ENCODE measurements at regions not wholly inside any gene's neighbourhood (a gene's known extent, or its start where the extent isn't known, plus 50 kb on each side); places are given as distances from the start of the nearest gene placed in this dataset.

- Histone ChIP-seq H3K4me3 (no peak overlapping the region), H3K27me3 (no peaks in the 10 kb centered on the region), H3K27ac (replicated peaks in 1 of 4) (no peak overlapping the region), H3K36me3 (no peaks in the 10 kb centered on the region), H3K9me3 (no peaks in the 10 kb centered on the region), H3K4me1 (no peaks in the 10 kb centered on the region)
- TF ChIP-seq EP300 (IDR thresholded peaks at IDR 0.05) (no peak), POLR2A (IDR thresholded peaks at IDR 0.05; ENCODE audit: low read depth) (no peak), POLR2AphosphoS5 (IDR thresholded peaks at IDR 0.05) (no peak), CTCF (IDR thresholded peaks at IDR 0.05) (no peak)
- no peak for DNase-seq (ENCODE audit: extremely low spot score)
- intact Hi-C loops (cut with DNase I) = no loop called here
- WGBS = 81% methylated on average over 8 of the region's 8 CpGs
Measured at GRCh38 chr10:124283215-124283948, 135.3 kb downstream of the OAT start.

GRCh38 chr10:124282326-124282725 lies 136.4 kb downstream of the OAT start:
- no peaks in the 10 kb centered on the region for H3K4me1 ChIP-seq
- TF ChIP-seq CTCF (IDR thresholded peaks at IDR 0.05) (no peak), EP300 (IDR thresholded peaks at IDR 0.05) (no peak), POLR2AphosphoS5 (IDR thresholded peaks at IDR 0.05) (no peak), POLR2A (IDR thresholded peaks at IDR 0.05; ENCODE audit: low read depth) (no peak)
- intact Hi-C loops (cut with DNase I) = no loop called here
- no peaks in the 10 kb centered on the region for H3K9me3 ChIP-seq
- no peaks in the 10 kb centered on the region for H3K27me3 ChIP-seq
- WGBS = 93% methylated on average over 8 of the region's 11 CpGs
- no peak overlapping the region for H3K27ac ChIP-seq (replicated peaks in 1 of 4)
- DNase-seq (ENCODE audit: extremely low spot score) = no peak
- H3K4me3 ChIP-seq = no peak overlapping the region
- H3K36me3 ChIP-seq = no peaks in the 10 kb centered on the region

- no peaks in the 10 kb centered on the region for H3K4me1 ChIP-seq
- DNase-seq (ENCODE audit: extremely low spot score) = no peak
- no peak for TF ChIP-seq POLR2AphosphoS5 (IDR thresholded peaks at IDR 0.05)
- TF ChIP-seq CTCF (IDR thresholded peaks at IDR 0.05) = no peak
- TF ChIP-seq EP300 (IDR thresholded peaks at IDR 0.05) = no peak
- TF ChIP-seq POLR2A (IDR thresholded peaks at IDR 0.05; ENCODE audit: low read depth) = no peak
- H3K27ac ChIP-seq (replicated peaks in 1 of 4) = no peak overlapping the region
- no peaks in the 10 kb centered on the region for H3K9me3 ChIP-seq
- no peak overlapping the region for H3K4me3 ChIP-seq
- intact Hi-C loops (cut with DNase I) = no loop called here
- H3K27me3 ChIP-seq = no peaks in the 10 kb centered on the region
- no peaks in the 10 kb centered on the region for H3K36me3 ChIP-seq
- WGBS = 86% methylated on average over 10 of the region's 10 CpGs
Measured at GRCh38 chr10:124281666-124282065, 137.1 kb downstream of the OAT start.

- DNase-seq (ENCODE audit: extremely low spot score) = no peak
- TF ChIP-seq EP300 (IDR thresholded peaks at IDR 0.05) (no peak), POLR2AphosphoS5 (IDR thresholded peaks at IDR 0.05) (no peak), POLR2A (IDR thresholded peaks at IDR 0.05; ENCODE audit: low read depth) (no peak), CTCF (IDR thresholded peaks at IDR 0.05) (no peak)
- no peaks in the 10 kb centered on the region for H3K27me3 ChIP-seq
- H3K27ac ChIP-seq (replicated peaks in 1 of 4) = no peak overlapping the region
- intact Hi-C loops (cut with DNase I) = no loop called here
- WGBS = 94% methylated on average over 5 of the region's 5 CpGs
- no peak overlapping the region for H3K4me3 ChIP-seq
- no peaks in the 10 kb centered on the region for H3K4me1 ChIP-seq
- H3K36me3 ChIP-seq = no peaks in the 10 kb centered on the region
- H3K9me3 ChIP-seq = no peaks in the 10 kb centered on the region
Measured at GRCh38 chr10:124280916-124281315, 137.8 kb downstream of the OAT start.

- TF ChIP-seq EP300 (IDR thresholded peaks at IDR 0.05) (no peak), CTCF (IDR thresholded peaks at IDR 0.05) (no peak), POLR2A (IDR thresholded peaks at IDR 0.05; ENCODE audit: low read depth) (no peak), POLR2AphosphoS5 (IDR thresholded peaks at IDR 0.05) (no peak)
- H3K9me3 ChIP-seq = no peaks in the 10 kb centered on the region
- H3K4me1 ChIP-seq = no peaks in the 10 kb centered on the region
- H3K4me3 ChIP-seq = no peak overlapping the region
- H3K27me3 ChIP-seq = no peaks in the 10 kb centered on the region
- H3K36me3 ChIP-seq = no peaks in the 10 kb centered on the region
- 83% methylated on average over 8 of the region's 8 CpGs for WGBS
- H3K27ac ChIP-seq (replicated peaks in 1 of 4) = no peak overlapping the region
- intact Hi-C loops (cut with DNase I) = no loop called here
- no peak for DNase-seq (ENCODE audit: extremely low spot score)
Measured at GRCh38 chr10:124279882-124280281, 138.8 kb downstream of the OAT start.

Data from esophagus muscularis mucosa (tissue), 4 donors.